ENCODE measurements at regions not wholly inside any gene's neighbourhood (a gene's known extent, or its start where the extent isn't known, plus 50 kb on each side); places are given as distances from the start of the nearest gene placed in this dataset.

- TF ChIP-seq CTCF (IDR thresholded peaks at IDR 0.05) = no peak
- no peak for TF ChIP-seq POLR2A (IDR thresholded peaks at IDR 0.05)
These were observed 265.7 kb upstream of the HS6ST1 start for GRCh38 chr2:128584296-128584890.

Measured in Peyer's patch (tissue), 4 donors.